ENCODE measurements at regions not wholly inside any gene's neighbourhood (a gene's known extent, or its start where the extent isn't known, plus 50 kb on each side); places are given as distances from the start of the nearest gene placed in this dataset.

DNA sequence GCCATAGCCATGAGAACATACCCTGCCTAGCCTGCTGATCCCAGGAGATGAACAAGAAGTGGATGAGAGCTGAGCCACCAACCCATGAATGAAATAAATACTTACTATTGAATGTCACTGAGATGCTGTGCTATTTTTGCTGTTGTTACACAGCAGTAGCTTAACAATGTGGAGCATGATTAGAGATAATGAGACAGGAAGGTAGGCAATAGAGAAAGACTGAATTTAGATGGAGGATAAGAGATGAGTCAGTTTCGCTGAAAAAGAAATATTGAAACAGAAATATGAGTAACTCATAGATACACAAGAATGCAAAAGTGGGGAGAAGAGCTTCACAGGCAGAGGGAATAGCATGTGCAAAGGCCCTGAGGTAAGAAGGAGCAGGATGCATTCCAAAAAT lies 94.9 kb upstream of the TOP1 start:
- TF ChIP-seq EZH2 (IDR thresholded peaks at IDR 0.05), result no peak
- no peak for TF ChIP-seq POLR2AphosphoS5 (IDR thresholded peaks at IDR 0.05; ENCODE audit: borderline replicate concordance, low read depth, low read length)
